ENCODE measurements at regions not wholly inside any gene's neighbourhood (a gene's known extent, or its start where the extent isn't known, plus 50 kb on each side); places are given as distances from the start of the nearest gene placed in this dataset.
"Not testable (repeated sequence)": the region's sequence is repeated elsewhere in the genome, so short reads cannot be mapped to it uniquely, and the experiment has no call there.

DNA sequence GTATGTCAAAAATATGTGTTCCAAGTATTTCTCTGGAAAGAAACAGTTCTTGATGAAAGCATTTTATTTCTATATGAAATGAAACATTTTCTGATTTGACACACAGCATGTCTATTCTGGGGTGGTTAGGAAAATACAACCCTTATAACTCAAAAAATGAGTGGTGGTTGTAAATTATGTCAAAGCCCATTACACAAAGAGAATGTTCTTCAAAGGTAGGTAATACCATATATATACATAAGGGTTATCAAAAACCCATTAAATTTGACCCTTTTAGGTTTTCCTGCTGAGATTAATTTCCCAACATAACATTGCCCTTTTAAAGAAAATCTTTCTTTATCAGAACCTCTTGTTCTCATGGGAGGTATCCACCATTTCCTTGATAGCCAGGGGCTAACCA, 420.5 kb upstream of the TECRL start:
- no peak for DNase-seq

DNA sequence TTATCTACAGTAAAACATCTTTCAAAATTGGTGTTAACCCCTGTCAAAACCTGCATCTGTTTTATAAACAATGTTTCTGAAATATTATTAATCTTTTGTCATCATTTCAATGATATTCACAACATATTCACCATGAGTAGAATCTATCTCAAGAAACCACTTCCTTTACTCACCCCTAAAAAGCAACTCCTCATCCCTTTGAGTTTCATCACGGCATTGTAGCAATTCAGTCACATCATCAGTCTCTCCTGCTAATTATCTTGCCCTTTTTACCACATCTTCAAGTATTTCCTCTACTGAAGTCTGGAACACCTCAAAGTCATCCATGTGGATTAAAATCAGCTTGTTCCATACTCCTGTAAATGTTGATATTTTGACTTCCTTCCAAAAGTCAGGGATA, 415.3 kb upstream of the TECRL start:
- no peak for DNase-seq

DNA sequence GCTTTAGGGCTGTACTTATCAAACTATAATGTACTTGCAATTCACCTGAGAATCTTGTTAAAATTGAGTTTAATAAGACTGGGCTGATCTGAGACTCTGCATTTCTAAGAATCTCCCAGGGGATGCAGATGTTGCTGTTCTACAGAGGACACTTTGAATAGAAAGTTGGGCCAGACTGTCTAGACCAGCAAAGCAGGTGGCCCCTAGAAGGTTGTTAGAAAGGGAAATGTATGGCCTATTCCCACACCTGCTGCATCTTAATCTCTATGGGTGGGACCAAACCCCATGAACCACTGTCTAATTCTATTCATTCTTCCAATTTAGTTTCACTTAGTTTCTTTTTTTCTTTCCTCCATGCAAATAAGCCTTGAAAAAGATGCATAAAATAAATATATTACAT, 413.2 kb upstream of the TECRL start:
- DNase-seq, result no peak

- DNase-seq, result no peak
Measured at GRCh38 chr4:64821219-64821976, 412.1 kb upstream of the TECRL start.

- no peak for DNase-seq
Measured at GRCh38 chr4:64814616-64815015, 405.4 kb upstream of the TECRL start.

DNA sequence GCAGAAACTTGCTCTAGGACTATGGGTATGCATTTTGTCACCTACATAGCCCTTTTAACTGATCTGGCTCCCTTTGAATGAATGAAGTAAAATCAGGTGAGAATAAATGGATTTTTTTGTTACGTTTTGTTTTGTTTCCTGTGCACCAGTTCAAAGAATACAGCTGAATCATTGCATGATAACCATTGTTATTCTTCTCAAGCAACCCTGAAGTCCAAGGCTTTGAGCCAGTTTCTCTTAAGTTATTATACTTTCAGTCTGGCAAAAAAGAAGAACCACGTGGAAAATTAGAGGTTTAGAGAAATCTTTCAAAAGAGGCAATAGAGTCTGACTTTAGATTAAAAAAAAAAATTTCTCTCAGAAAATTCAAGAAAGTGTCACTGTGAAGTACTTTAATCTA, 398.6 kb upstream of the TECRL start:
- no peak for DNase-seq

DNA sequence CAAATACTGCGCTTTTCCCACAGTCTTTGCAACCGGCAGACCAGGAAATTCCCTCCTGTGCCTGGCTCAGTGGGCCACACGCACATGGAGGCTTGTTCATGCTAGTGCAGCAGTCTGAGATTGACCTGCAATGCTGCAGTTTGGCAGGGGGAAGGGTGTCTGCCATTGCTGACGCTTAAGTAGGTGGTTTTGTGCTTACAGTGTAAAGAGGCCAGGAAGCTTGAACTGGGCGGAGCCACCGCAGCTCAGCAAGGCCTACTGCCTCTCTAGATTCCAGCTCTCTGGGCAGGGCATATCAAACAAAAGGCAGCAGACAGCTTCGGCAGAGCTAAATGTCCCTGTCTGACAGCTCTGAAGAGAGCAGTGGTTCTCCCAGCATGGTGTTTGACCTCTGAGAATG, 390.5 kb upstream of the TECRL start:
- peak in 1 of 56 donors; percentile 0 for DNase-seq

DNA sequence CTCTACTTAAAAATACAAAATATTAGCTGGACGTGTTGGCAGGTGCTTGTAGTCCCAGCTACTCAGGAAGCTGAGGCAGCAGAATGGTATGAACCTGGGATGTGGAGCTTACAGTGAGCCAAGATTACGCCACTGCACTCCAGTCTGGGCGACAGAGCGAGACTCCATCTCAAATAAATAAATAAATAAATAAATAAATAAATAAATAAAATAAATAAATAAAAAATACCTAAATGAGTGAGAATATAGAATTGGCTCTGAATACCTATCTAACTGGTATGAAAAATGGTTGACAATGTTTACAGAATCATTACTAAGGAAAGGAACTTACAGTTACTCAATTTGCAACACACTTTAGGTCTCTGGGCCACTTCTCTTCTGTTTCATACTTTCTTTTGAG, 389.6 kb upstream of the TECRL start:
- not testable (repeated sequence) for DNase-seq

DNA sequence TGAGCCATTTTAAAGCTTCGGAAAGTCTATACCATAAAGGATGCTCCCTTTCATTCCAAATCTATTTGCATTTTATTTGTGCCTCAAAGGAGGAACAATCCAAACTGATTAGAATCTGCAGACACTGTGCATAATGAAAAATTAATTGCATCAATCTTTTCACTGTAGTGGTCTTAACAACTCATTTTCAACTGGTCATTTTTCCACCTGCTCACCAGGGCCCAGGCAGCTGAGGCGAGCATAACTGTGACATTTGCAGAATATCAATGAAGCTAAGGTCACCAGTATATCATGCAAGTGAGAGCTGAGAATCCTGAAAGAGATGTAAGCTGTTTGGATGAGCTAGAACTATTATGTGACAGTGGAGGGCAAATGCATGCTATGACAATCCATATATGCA, 387.3 kb upstream of the TECRL start:
- DNase-seq, result no peak

DNA sequence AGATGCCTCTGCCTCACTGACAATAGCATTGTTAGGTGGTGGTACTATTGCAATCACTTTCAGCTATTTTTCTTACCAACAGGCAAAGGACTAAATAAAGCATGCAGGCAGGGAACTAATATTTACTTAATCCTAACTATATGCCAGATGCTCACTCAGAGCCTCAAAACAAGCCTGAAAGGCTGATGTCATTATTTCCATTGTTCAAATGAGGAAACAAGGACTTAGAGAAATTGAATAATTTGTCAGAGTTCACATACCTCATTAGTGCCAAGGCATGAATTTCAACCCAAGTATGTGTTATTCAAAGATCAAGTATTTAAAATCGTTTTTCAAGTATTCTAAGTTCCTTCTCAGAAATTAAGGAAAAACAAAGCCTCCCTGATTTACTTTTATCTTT, 374.9 kb upstream of the TECRL start:
- DNase-seq, result no peak

DNA sequence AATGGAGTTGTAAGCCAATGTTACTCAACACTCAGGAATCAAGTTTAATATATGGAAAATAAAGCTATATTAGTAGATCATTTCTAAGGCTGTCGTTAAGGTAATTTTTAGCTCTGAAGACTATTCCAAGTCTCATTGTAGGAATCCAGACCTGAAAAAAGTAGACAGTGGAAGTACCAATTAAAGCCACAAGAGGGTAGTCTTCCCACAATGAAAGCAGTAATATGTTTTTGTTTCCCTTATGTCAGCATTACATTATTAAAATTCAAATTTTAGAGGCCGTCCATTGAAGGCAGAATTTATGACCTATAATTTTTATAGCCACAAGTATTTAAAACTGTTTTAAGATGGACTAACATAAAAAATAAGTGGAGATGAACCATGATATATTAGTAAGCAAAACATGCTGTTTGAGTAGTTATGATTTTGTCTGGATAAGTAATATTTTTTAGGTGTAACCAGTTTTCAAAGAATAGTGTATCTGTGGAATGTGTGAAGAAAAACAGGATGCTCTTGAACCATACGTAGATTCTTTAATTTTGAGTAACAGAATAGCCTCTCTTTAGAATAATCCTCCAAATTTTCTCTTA, 372.6 kb upstream of the TECRL start:
- DNase-seq, result no peak

DNA sequence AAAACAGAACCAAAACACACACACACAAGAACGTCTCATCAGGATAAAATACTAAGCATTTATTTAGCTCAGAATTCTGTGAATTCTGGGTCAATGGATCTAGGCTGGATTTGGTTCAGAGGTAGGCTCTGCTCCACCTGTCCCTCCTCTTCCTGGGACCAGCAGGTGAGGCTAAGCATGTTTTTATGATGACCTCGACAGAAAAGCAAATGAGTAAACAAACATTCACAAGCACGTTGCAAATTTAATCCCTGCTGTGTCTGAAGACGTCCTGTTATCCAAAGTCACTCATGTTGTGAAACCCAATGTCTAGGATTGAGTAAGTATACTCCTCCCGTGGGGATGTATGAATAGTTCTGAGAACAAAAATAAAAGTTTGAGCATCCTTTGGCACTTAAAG, 371.4 kb upstream of the TECRL start:
- no peak for DNase-seq

GRCh38 chr4:64777286-64777685, 368.0 kb upstream of the TECRL start:
- no peak for DNase-seq

DNA sequence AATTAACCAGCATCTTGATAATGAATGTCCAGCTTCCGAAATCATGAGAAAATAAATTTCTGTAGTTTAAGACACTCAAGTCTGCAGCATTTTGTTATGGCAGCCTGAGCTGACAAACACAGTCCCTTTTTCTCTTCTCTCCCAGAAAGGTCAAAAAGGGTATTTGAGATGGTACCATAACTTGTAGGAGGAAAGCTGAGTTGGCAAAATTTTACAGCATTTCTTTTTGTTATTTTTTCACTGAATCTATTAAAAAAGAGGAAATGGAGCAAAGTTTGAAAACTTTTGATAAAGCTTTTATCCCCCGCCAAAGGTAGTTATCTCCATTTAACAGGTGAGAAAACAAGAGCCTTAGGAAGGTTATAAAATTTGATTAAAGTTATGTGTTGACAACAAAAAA, 367.6 kb upstream of the TECRL start:
- no peak for DNase-seq

GRCh38 chr4:64774626-64775025, 365.4 kb upstream of the TECRL start:
- DNase-seq, result no peak

DNA sequence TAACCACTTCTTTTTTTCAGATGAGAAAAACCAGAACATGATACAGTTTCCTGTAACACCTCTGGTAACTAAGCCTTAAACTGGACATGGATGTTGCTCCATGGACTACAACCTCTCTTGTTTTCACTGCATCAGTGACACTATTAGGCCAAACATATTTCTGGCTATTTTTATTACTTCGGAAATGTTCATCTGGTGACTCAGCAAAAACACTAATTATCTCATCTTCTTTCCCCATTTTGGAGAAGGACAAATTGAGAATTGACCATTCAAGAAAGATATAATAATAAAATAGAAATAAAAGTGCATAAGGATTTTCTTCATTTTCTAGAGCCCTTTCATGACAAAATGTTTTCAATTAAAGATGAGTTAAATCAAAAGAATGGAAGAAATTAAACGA, 361.9 kb upstream of the TECRL start:
- DNase-seq, result no peak

- no peak for DNase-seq
Measured at GRCh38 chr4:64767547-64767946, 358.3 kb upstream of the TECRL start.

- DNase-seq, result no peak
Measured at GRCh38 chr4:64766565-64766964, 357.3 kb upstream of the TECRL start.

DNA sequence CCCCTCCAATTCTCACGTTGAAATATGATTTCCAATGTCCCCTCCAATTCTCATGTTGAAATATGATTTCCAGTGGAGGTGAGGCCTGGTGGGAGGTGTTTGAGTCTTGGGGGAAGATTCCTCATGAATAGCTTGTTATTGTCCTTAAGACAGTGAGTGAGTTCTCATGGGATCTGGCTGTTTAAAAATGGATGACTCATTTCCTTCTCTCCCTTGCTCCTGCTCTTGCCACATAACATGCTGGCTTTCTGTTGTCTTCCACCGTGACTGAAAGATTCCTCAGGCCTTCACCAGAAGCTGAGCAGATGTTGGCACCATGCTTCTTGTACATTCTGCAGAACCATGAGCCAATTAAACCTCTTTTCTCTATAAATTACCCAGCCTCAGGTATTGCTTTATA, 346.8 kb upstream of the TECRL start:
- no peak for DNase-seq

DNA sequence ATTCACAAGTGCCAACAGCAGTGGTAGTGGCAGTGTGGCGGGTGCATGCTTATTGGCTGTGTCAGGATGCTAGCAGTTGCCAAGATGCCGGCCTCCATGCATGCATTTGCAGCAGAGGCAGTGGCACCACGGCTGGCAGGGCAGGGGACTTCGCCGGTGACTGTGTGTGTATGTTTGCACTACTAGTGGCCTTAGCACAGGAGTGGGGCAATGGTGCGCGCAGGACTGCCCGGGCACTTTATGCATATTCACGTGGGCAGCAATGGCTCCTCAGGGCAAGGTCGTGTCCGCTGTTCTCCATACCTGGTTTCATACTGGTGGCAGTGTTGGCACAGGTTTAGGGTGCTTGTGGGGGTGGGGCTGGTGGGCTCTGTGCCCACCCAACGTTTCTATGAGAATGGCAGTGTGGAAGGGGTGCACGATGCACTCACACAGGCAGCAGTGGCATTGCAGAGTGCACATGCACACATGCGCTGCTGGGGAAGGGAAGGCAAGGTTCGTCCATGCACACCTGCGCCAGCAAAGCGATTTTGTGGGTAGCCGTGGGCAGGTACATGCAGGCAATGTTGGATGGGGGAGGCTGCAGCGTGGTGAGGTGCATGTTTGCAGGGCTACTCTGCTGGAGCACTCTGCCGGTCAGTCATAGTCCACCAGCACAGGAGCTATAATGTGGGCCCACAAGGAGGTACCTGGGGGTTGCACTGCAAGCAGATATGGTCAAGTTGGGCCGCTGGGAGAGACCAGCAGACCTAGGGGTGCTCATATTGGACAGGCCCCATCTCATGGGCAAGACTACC, 338.9 kb upstream of the TECRL start:
- no peak for DNase-seq

DNA sequence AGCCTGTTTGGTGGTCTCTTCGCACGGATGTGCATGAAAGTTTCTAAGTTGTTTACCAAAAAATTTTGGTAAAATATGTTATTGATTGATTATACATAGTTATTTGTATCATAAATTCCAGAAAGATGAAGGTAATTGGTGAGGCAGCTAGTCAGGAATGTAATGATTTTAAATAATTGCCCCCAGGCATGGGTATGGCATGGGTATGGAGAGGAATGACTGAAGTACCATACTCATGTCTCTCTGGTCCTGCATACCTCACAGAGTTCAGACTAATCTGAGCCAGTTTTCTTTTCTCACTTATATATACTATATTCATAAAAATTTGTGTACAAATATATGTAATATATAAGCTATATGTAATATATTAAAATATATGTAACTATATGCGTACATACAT, 329.0 kb upstream of the TECRL start:
- no peak for DNase-seq

GRCh38 chr4:64737854-64738138, 328.5 kb upstream of the TECRL start:
- not testable (repeated sequence) for DNase-seq

Data from nucleus accumbens (tissue), 56 donors.